ENCODE measurements at regions not wholly inside any gene's neighbourhood (a gene's known extent, or its start where the extent isn't known, plus 50 kb on each side); places are given as distances from the start of the nearest gene placed in this dataset.
"Not testable (repeated sequence)": the region's sequence is repeated elsewhere in the genome, so short reads cannot be mapped to it uniquely, and the experiment has no call there.

- WGBS, result 23% methylated on average over 1 of the region's 1 CpG
These were observed 206.5 kb upstream of the ANXA10 start for GRCh38 chr4:167885872-167886271.

GRCh38 chr4:167887726-167888125 is 204.6 kb upstream of the ANXA10 start:
- Histone ChIP-seq H3K4me3 (no peak overlapping the region), H3K36me3 (no peaks in the 10 kb centered on the region), H3K4me1 (no peaks in the 10 kb centered on the region), H3K9me3 (no peaks in the 10 kb centered on the region), H3K27ac (no peak overlapping the region), H3K27me3 (no peaks in the 10 kb centered on the region)
- 97% methylated on average over 6 of the region's 6 CpGs for WGBS
- no peak for DNase-seq (ENCODE audit: low spot score in 2 of 2)
- TF ChIP-seq POLR2AphosphoS5 (IDR thresholded peaks at IDR 0.05) (no peak), CTCF (IDR thresholded peaks at IDR 0.05) (no peak), EP300 (IDR thresholded peaks at IDR 0.05) (no peak), POLR2A (IDR thresholded peaks at IDR 0.05) (no peak)

More at GRCh38 chr4:167885872-167886271, 206.5 kb upstream of the ANXA10 start:
- Histone ChIP-seq H3K4me3 (no peak overlapping the region), H3K4me1 (no peaks in the 10 kb centered on the region), H3K27me3 (no peaks in the 10 kb centered on the region), H3K27ac (no peak overlapping the region), H3K9me3 (no peaks in the 10 kb centered on the region), H3K36me3 (no peaks in the 10 kb centered on the region)
- DNase-seq (ENCODE audit: low spot score in 2 of 2), result no peak
- TF ChIP-seq POLR2AphosphoS5 (IDR thresholded peaks at IDR 0.05) (no peak), POLR2A (IDR thresholded peaks at IDR 0.05) (no peak), CTCF (IDR thresholded peaks at IDR 0.05) (no peak), EP300 (IDR thresholded peaks at IDR 0.05) (no peak)

GRCh38 chr4:167890226-167890625 is 202.1 kb upstream of the ANXA10 start:
- Histone ChIP-seq H3K4me1 (no peaks in the 10 kb centered on the region), H3K27me3 (no peaks in the 10 kb centered on the region), H3K36me3 (no peaks in the 10 kb centered on the region), H3K9me3 (no peaks in the 10 kb centered on the region), H3K27ac (no peak overlapping the region), H3K4me3 (no peak overlapping the region)
- TF ChIP-seq EP300 (IDR thresholded peaks at IDR 0.05), result no peak
- no peak for TF ChIP-seq CTCF (IDR thresholded peaks at IDR 0.05)
- TF ChIP-seq POLR2A (IDR thresholded peaks at IDR 0.05), result no peak
- TF ChIP-seq POLR2AphosphoS5 (IDR thresholded peaks at IDR 0.05), result no peak
- DNase-seq (ENCODE audit: low spot score in 2 of 2), result no peak

- Histone ChIP-seq H3K4me1 (peaks cover 11% of the 10 kb centered on the region), H3K27ac (no peak overlapping the region), H3K36me3 (no peaks in the 10 kb centered on the region), H3K9me3 (no peaks in the 10 kb centered on the region), H3K27me3 (no peaks in the 10 kb centered on the region), H3K4me3 (no peak overlapping the region)
- DNase-seq (ENCODE audit: low spot score in 2 of 2), result no peak
- no peak for TF ChIP-seq POLR2A (IDR thresholded peaks at IDR 0.05)
- TF ChIP-seq POLR2AphosphoS5 (IDR thresholded peaks at IDR 0.05), result no peak
- no peak for TF ChIP-seq EP300 (IDR thresholded peaks at IDR 0.05)
- no peak for TF ChIP-seq CTCF (IDR thresholded peaks at IDR 0.05)
- 76% methylated on average over 3 of the region's 3 CpGs for WGBS
These were observed 198.8 kb upstream of the ANXA10 start for GRCh38 chr4:167893531-167893930.

GRCh38 chr4:167896260-167896659 is 196.1 kb upstream of the ANXA10 start:
- not testable (repeated sequence) for H3K4me3 ChIP-seq; H3K27me3 ChIP-seq; H3K27ac ChIP-seq; DNase-seq (ENCODE audit: low spot score in 2 of 2); H3K9me3 ChIP-seq; H3K36me3 ChIP-seq
- 26% methylated on average over 3 of the region's 3 CpGs for WGBS
- H3K4me1 ChIP-seq, result peaks cover 11% of the 10 kb centered on the region

GRCh38 chr4:167897116-167897515 is 195.2 kb upstream of the ANXA10 start:
- peaks cover 11% of the 10 kb centered on the region for H3K4me1 ChIP-seq
- no peaks in the 10 kb centered on the region for H3K36me3 ChIP-seq
- no peaks in the 10 kb centered on the region for H3K9me3 ChIP-seq
- H3K4me3 ChIP-seq, result no peak overlapping the region
- 38% methylated on average over 5 of the region's 5 CpGs for WGBS
- no peaks in the 10 kb centered on the region for H3K27me3 ChIP-seq
- no peak for TF ChIP-seq EP300 (IDR thresholded peaks at IDR 0.05)
- no peak for TF ChIP-seq POLR2A (IDR thresholded peaks at IDR 0.05)
- TF ChIP-seq CTCF (IDR thresholded peaks at IDR 0.05), result no peak
- no peak for TF ChIP-seq POLR2AphosphoS5 (IDR thresholded peaks at IDR 0.05)
- no peak overlapping the region for H3K27ac ChIP-seq
- no peak for DNase-seq (ENCODE audit: low spot score in 2 of 2)
